Brain microvascular endothelial cell (primary cell): ENCODE measurements at regions not wholly inside any gene's neighbourhood (a gene's known extent, or its start where the extent isn't known, plus 50 kb on each side); places are given as distances from the start of the nearest gene placed in this dataset.
A peak's percentile ranks its signal among the peaks of the same experiment; 100 is the strongest.

ENCODE experiments used
- DNase-seq: peaks from one replicate; pipeline ENCODE4 v3.0.0-alpha.2; 2020
- H3K27ac ChIP-seq: fragments of 250-450 bp; sonication (Bioruptor Pico); 2 replicates; pipeline ENCODE4 v1.5.1; 2020; ENCODE audit warnings: mild to moderate bottlenecking, moderate library complexity
- H3K27me3 ChIP-seq: fragments of 250-450 bp; sonication (Bioruptor Pico); replicated peaks from 2 replicates; pipeline ENCODE4 v1.5.1; 2020; ENCODE audit warnings: mild to moderate bottlenecking
- H3K36me3 ChIP-seq: fragments of 250-450 bp; sonication (Bioruptor Pico); replicated peaks from 2 replicates; pipeline ENCODE4 v1.5.1; 2020; ENCODE audit warnings: mild to moderate bottlenecking
- H3K4me3 ChIP-seq: 2 replicates; pipeline ENCODE4 v1.5.1; 2011; ENCODE audit warnings: low read depth, mild to moderate bottlenecking, control low read depth, low read length, moderate library complexity
- in situ Hi-C: cut with HindIII; loops from 2 replicates; pipeline ENCODE4 v1.10.0; 2017; ENCODE audit warnings: low sequenced_read_pairs, low pct_ligation_motif_present
- TF ChIP-seq, protein P1 (sequence below): IDR thresholded peaks from 2 replicates; pipeline ENCODE4 v1.5.1; 2011; ENCODE audit warnings: low read depth, mild to moderate bottlenecking, moderate library complexity, low read length, control low read depth, inconsistent platforms; ENCODE audit errors: missing control alignments

DNA sequence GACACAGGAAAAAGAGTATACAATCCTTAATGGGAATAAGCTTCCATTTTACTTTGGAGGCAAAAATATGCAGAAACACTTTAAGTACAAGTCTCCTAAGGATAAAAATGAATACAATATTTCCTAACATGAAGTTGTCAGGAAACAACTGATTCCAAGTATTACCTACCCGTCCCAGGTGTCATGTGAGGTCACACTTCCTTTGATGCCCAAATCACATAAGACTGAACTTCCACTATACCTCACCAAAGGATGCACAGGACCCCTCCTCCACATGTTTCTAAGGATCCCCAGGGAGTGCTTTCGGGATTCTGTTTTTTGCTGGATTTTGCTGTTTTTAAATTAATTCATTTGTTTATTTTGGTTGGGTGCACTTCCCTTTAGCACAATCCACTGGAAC, 438.5 kb upstream of the TCF4 start:
- Histone ChIP-seq H3K36me3 (no peaks in the 10 kb centered on the region), H3K27ac (no peak overlapping the region), H3K27me3 (no peaks in the 10 kb centered on the region), H3K4me3 (no peak overlapping the region)
- DNase-seq = no peak
- in situ Hi-C loops = no loop called here
- TF ChIP-seq, protein P1, sequence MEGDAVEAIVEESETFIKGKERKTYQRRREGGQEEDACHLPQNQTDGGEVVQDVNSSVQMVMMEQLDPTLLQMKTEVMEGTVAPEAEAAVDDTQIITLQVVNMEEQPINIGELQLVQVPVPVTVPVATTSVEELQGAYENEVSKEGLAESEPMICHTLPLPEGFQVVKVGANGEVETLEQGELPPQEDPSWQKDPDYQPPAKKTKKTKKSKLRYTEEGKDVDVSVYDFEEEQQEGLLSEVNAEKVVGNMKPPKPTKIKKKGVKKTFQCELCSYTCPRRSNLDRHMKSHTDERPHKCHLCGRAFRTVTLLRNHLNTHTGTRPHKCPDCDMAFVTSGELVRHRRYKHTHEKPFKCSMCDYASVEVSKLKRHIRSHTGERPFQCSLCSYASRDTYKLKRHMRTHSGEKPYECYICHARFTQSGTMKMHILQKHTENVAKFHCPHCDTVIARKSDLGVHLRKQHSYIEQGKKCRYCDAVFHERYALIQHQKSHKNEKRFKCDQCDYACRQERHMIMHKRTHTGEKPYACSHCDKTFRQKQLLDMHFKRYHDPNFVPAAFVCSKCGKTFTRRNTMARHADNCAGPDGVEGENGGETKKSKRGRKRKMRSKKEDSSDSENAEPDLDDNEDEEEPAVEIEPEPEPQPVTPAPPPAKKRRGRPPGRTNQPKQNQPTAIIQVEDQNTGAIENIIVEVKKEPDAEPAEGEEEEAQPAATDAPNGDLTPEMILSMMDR = no peak

DNA sequence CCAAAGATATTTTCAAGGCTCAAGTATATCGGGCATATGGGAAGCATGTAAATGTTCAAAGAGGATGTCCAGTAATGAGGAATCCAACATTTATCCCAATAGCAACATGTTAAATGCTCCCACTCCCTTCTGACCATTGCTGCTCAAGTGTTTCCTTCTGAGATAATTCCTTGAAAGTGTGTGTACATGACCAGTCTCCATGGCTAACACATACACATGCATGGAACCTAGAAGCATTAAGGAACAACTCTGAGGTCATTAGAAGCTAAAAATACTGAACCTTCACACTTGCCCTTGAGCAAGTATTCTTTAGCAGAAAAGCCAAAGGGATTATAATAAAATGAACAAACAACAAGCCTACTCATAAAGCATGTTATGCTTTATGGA, 433.8 kb upstream of the TCF4 start:
- TF ChIP-seq, protein P1 = no peak
- no peaks in the 10 kb centered on the region for H3K36me3 ChIP-seq
- H3K27me3 ChIP-seq = no peaks in the 10 kb centered on the region
- no peak overlapping the region for H3K27ac ChIP-seq
- DNase-seq = no peak
- no peak overlapping the region for H3K4me3 ChIP-seq
- in situ Hi-C loops = no loop called here

DNA sequence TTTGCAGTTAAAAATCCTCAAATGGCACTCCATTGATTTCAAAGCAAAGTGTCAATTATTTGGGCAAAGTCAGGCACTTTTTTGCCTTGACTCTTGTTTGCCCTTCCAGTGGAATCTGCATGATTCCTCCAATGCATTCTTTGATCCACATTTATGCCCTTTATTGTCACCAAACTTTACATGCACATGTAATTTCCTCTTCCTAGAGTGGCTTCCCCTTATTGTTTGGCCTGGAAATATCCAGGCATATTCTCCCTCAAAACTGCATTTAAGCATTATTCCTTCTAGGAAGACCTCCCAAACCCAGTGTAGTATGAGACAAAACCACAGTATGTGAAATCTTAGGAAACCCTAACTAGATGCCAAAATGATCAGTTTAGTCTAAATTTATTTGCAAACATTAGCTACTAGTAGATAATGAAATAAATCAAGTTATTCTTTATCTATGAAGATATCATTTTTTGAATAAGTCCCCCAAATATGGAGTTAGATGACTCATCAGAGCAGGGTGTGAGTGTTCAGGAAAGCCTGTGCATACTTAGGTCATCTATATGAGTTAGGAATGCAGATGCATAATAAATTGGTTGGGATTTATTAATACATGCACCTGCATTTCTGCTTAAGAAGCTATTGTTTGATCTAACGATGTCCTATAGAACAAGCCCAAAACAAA, 433.3 kb upstream of the TCF4 start:
- peak; percentile 10 for DNase-seq
- Histone ChIP-seq H3K4me3 (no peak overlapping the region), H3K27ac (no peak overlapping the region), H3K36me3 (no peaks in the 10 kb centered on the region), H3K27me3 (no peaks in the 10 kb centered on the region)
- in situ Hi-C loops = no loop called here
- TF ChIP-seq, protein P1 = no peak

DNA sequence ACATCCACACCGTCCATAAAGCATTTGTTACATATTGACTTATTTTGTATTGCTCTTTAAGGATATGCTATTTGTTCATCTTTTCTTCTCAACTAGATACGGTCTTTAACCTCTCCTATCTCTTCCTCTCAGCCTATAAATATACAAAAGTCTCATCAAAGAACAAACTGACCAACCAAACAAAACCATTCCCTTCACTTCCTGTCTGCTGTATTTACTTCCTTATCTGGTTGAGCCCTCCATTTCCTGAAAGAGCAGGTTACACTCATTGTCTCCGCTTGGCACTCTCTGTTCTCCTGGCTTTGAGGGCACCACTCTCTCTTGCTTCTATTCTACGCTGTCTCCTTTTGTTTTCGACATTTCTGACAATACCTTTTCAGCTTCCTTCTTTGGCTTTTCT, 431.9 kb upstream of the TCF4 start:
- no peak for DNase-seq
- TF ChIP-seq, protein P1 = no peak
- Histone ChIP-seq H3K36me3 (no peaks in the 10 kb centered on the region), H3K27me3 (no peaks in the 10 kb centered on the region), H3K27ac (no peak overlapping the region), H3K4me3 (no peak overlapping the region)
- in situ Hi-C loops = no loop called here

DNA sequence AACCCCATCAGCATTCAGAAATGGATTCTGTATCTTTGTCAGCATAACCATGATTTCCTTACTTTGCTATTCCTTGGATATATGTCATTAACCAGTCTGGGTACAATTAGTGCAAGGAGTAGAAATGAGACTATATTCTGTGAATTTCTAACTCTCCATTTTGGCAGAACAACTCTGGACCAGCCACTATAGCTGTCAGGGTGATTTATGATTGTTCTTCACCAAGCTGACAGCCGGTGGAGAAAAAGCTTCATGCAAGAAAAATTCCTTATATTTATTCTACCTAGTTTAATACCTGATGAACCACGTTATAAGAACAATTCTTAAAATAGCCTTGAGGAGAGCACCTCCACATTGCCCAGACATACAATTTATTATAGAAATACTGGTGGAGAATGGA, 431.2 kb upstream of the TCF4 start:
- no peaks in the 10 kb centered on the region for H3K27me3 ChIP-seq
- TF ChIP-seq, protein P1 = no peak
- H3K36me3 ChIP-seq = no peaks in the 10 kb centered on the region
- no peak overlapping the region for H3K27ac ChIP-seq
- no peak for DNase-seq
- in situ Hi-C loops = no loop called here
- H3K4me3 ChIP-seq = no peak overlapping the region

DNA sequence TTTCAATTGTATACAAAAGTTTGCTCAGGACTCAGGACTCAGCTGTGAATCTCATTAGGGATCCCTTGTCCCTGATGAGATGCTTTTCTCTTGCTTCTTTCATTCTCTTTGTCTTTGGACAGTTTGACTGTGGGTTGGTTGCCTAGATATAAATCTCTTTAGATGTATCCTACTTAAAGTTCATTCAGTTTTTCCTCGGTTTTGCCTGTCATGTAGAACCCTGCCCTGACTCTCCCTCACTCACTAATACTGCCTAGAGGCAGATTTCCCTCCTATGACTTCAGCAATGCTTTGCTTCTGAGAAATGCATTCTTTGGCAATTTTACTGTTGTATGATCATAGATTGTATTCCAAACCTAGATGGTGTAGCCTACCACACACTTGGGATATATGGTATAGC, 421.4 kb upstream of the TCF4 start:
- H3K27me3 ChIP-seq = no peaks in the 10 kb centered on the region
- in situ Hi-C loops = no loop called here
- DNase-seq = no peak
- H3K27ac ChIP-seq = no peak overlapping the region
- no peaks in the 10 kb centered on the region for H3K36me3 ChIP-seq
- TF ChIP-seq, protein P1 = no peak
- no peak overlapping the region for H3K4me3 ChIP-seq
